GM12891 (cell line): ENCODE measurements at regions not wholly inside any gene's neighbourhood (a gene's known extent, or its start where the extent isn't known, plus 50 kb on each side); places are given as distances from the start of the nearest gene placed in this dataset.

Experiments
- PAX5 ChIP-seq: IDR thresholded peaks from 2 replicates; pipeline ENCODE4 v1.6.1; 2011; ENCODE audit warnings: low read length, moderate library complexity, mild to moderate bottlenecking; ENCODE audit not compliant: insufficient read depth, severe bottlenecking
- POLR2A ChIP-seq: IDR thresholded peaks from 2 replicates; pipeline ENCODE4 v1.6.1; 2011; ENCODE audit warnings: low read depth, low read length, control low read depth
- POLR2AphosphoS5 ChIP-seq: IDR thresholded peaks from 2 replicates; pipeline ENCODE4 v1.6.1; 2011; ENCODE audit warnings: low read depth, low read length, control low read depth
- POU2F2 ChIP-seq: IDR thresholded peaks from 2 replicates; pipeline ENCODE4 v1.6.1; 2011; ENCODE audit warnings: low read depth, mild to moderate bottlenecking, control low read depth, low read length, moderate library complexity
- SPI1 ChIP-seq: IDR thresholded peaks from 2 replicates; pipeline ENCODE4 v1.6.1; 2011; ENCODE audit warnings: low read depth, low read length, control low read depth
- TAF1 ChIP-seq: IDR thresholded peaks from 2 replicates; pipeline ENCODE4 v1.6.1; 2011; ENCODE audit warnings: low read depth, low read length, control low read depth

DNA sequence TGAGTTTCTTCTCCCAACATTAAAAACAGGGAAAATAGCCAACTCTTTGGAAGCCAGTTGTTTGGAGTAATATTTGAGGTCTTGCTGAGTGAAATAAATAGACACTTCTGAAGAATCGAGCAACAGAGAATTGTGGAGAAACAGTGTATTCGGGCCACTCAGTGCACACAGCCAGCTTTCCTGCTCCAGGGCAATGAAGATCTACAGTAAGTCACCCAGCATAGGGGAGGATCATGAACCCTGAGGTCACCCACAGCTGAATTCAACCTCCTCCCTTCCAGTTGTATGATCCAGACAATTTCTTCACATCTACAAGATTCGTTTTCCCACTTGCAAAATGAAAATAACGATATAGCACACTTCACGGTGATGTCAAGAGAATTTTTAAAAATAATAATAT, 161.7 kb upstream of the BCL6 start:
- no peak for TF ChIP-seq POLR2AphosphoS5
- TF ChIP-seq POLR2A, result no peak
- TF ChIP-seq TAF1, result no peak
- TF ChIP-seq PAX5, result no peak
- TF ChIP-seq POU2F2, result no peak
- TF ChIP-seq SPI1, result no peak
